Activated T-helper 9 cell treated with anti-CD3 and anti-CD28 coated beads, Interleukin-2, amount 50 U/mL, for 16 hours (primary cell): ENCODE measurements at regions not wholly inside any gene's neighbourhood (a gene's known extent, or its start where the extent isn't known, plus 50 kb on each side); places are given as distances from the start of the nearest gene placed in this dataset.

ENCODE experiments used
- DNase-seq: peaks from one replicate; pipeline ENCODE4 v3.0.0-alpha.2; 2020; ENCODE audit warnings: low read depth

DNA sequence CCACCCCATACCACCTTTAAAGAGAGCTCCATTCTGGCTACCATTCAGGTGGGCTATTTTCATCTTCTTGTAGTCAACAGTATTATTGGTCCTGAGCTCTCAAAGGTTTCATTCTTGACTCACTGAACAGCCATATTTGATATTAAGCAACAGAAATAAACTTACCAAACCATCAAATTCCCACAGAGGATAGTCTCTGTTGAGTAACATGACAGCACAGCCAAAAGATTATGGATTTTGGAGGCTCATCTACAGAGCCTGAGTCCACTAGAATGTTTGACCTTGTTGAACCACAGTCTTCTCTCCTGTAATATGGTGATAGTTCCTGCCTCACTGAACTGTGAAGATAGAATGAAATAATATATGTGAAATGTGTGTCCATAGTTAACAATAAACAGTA lies 276.3 kb upstream of the LDB2 start:
- DNase-seq = no peak

DNA sequence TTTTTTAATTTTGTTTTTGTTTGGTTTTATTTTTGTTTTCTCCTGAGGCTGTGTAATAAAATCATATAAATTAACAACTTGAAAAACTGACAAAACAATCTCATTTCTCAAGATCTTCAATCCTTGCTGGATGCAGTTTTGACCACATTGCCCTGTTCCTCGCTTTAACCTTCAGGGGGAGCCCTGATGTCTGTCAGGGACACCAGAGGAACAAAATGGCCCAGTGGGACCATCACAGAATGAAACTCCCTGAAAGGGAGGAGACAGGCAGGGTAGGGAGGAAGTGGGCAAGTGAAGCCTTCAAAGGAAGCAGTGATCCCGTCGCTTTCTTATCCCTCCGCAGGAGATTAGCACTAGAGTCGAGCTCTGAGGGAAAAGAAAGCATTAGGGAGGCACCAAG lies 274.9 kb upstream of the LDB2 start:
- no peak for DNase-seq

DNA sequence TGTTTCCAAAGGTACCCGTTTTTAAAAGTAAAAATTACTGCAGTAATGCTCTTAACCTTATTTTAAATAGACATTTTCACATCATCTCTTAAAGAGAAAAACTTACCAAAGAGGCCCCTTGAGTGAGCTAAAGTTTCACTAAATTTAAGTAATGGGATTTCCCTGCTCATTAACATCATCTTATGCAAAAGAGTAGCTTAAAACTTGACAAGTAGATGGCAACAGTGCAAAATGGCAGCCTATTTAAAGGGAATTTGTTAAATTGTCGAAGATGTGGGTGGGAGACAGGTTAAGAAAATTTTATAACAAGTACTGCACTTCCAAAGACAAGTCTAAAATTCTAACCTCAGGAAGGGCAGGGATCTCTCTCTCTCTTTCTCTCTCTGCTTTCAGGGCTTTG lies 271.7 kb upstream of the LDB2 start:
- DNase-seq = no peak

DNA sequence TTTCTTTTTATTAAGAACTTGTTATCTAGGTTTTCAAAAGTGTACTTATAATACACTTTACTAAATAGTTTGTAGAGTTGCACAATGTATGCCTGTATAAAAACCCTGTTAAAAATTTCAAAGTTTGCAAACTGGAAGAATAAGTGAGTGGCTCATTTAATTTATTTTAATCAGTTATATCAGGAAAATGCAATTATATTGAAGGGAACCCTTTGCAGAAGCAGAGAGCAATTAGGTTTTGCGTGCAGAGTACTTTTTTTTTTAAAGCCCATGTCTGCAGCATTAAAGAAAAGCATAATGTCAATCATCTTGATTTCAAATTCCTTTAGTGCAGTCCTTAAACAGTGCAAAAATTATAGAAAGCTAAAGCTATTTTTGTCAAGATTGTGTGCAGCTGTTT lies 271.3 kb upstream of the LDB2 start:
- no peak for DNase-seq

DNA sequence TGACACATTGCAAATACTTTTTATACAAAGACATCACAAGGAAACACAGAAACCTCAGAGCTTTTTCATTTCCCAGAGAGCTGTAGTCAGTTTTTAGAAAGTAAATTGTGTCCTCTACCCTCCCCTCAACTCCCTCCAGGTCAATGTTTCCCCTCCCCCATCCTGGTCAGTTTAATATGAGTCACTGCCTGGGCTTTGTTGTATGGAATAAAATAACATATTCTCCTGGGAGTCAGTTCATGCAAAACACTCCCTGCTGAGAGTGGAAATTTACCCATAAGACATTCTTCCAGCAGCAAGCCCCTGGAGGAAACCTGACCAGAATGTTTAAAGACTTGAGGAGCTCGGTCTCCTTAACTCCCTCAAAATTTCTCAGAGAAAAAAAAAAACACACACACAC lies 270.1 kb upstream of the LDB2 start:
- DNase-seq = no peak

DNA sequence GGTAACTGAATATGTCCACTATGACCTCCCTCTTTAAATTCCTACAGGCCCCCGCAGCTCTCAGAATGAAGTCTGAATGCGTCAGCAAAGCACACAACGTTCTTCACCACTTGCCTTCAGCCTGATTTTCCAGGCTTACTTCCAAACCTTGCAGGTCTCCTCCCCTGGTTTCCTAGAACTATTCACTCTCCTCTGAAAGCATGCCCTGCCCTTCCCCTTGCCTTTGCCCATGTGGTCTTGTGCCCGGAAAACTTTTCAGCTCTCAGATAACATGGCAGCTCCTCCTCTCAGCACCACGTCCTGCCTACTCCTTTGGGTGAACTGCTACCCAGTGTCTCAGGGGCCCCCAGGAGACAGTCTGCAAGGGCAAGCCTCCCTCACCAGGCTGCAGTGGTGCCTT lies 268.5 kb upstream of the LDB2 start:
- DNase-seq = no peak

DNA sequence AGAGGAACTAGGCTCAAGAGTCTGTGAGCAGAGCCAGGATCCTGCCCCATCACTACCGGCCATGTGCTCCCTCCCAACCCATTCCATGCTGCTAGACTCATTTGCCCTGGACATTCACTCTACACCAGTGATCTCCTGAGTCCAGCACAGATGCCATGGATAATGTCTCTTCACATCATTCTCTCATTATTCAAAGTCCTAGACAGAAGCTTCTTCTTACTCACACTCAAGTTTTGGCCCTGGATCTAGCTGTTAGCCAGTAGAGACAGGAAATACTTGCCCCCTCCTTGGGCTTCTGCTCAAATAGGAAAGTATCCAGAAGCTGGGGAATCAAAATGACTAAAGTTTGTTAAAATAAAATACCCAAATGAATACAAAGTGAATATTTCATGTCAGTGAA lies 266.8 kb upstream of the LDB2 start:
- DNase-seq = no peak

DNA sequence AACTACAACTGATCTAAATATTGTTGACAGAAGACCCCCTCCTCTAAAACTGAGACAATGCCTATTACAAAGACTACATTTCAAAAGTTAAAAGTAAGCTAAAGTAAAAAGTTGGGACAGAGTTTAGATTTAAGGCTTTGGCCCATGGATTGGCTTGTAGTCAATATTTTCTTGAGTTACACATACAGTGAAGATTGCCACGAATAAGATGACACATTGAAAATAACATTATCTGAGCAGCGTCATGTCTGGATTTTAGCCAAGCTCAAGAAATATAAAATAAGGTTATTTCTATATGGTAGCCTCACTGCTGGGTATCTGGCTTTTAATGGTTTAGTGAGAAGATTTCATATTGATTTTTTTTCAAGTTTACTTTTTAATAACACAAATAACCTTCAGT lies 266.2 kb upstream of the LDB2 start:
- DNase-seq = no peak

DNA sequence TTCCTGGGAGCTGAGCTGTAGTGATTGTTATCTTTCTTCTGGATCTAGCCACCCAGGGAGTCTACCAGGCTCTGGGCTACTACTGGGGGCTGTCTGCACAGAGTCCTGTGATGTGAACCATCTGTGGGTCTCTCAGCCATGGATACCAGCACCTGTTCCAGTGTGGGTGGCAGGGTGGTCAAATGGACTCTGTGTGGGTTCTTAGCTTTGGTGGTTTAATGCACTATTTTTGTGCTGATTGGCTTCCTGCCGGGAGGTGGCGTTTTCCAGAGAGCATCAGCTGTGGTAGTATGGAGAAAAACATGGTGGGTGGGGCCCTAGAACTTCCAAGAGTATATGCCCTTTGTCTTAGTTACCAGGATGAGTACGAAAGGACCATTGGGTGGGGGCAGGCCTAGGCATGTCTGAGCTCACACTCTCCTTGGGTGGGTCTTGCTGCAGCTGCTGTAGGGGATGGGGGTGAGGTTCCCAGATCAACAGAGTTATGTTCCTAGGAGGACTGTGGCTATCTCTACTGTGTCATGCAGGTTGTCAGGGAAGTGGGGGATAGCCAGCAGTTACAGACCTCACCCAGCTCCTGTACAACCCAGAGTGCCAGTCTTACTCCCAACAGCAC lies 264.8 kb upstream of the LDB2 start:
- no peak for DNase-seq

DNA sequence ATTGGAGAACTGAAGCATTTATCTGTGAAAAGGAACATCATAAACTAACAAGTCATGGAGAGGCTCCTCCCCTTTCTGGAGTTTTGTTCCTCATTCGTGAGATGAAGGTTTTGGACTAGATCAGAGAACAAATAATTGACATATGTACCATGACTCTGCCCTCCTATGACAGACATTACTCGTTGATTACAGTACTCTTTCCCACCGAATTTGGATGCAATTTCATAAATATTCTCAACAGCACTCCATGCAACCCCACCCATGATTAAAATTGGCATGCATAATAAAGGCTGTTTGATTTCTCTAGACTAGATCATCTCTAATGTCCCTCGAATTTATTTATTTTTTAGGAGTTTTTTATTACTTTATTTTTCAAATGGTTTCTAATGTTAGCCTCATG lies 258.9 kb upstream of the LDB2 start:
- no peak for DNase-seq

DNA sequence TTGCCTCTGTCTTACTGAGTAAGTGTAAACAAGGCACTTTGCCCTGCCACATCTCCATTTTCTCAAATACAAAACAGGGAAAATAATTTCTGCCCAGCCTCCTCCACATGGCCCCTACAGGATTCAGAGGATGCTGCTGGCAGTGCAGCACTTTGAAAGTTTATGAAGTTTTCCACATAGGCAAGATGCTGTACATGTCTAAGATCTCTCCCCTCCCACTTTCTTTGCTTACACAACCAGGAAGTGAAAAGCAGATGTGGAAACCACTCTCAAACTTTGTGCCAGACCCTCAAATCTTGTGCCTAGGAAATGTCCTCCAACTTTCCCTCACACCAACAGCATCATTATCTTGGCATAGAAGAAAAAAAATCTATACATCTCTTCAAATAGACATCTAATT lies 257.0 kb upstream of the LDB2 start:
- DNase-seq = no peak

DNA sequence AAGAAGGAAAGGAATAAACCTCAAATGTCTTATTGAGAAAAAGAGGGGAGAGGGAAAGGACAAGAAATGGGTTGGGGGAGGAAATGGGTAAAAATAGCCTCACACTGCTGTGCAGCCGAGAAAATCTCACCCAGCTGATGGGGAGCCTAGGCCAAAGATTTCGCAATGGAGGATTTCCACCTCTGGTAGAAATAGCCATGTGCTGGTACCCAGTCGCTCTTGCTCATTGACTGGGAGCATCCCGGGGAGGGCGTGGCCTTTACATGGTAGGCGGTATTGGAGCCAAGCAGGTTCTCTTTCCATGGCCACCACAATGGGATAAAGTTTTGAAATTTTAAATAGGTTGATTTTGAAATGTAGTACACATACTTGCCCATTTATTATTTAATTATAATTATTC lies 255.1 kb upstream of the LDB2 start:
- no peak for DNase-seq

DNA sequence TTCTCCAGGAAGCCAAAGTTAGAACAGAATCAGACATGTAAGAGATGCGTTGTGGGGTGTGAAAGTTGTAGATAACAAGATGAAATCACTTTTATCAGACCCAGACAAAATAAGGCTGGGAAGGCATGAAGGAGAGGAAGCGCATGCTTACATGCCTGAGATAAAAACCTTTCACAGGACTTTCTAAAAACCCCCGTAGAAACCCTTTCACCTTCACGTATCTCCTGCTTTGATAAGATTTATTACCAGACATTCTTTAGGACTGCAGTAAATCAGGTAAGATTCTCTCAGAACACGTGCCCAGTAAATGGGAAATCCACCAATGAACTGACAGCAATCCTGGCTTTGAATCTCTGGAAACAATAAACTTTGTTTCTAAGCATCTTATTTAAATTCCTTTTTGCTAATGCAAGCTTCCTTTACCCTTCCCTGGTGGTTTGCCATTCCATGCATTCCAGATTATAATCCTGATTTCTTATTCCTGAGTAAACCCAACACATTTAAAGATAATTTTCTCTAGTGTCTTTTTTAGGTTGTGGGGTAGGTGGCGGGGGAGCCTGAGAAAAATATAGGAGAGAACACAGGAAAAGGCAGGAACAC lies 254.6 kb upstream of the LDB2 start:
- DNase-seq = no peak

DNA sequence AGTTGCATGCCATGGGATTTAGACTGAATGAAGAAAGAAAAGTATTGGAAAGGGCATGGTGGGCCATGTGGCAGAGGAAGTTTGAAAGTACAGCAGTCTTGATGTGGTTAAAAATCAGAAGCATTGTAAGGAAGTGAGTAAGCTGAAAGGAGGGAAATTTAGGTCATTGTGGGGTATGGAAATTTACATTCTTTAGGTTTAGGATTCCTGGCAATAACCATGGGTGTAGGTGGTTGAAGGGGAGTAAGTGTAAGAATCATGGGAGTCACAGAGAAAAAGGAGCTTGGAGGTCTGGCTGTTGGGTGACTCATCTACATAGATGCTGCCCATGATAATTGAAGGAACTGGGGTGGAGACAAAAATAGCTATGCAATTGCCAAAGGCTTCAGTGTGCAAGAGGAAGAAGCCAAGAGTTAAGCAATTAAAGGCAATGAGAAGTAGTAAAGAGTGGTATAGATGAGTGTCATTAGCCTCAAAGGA lies 243.8 kb upstream of the LDB2 start:
- no peak for DNase-seq

DNA sequence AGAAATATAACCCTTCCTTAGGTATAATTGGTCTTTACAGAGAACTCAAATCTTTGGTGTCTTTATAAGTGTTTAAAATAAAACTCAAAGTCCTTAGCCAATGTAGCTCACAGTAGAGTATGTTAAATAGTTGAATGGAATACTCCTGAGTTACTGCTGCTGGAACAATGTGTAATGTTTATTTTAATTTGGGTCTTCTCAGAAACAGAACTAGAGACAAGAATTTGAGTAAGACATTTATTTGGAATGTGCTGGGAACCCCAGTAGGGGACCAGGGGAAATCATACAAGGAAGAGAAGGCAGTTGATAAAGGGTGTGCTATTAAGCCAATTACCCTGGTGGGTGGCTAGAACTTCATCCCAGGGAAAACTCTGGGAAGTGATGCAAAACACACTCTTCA lies 240.4 kb upstream of the LDB2 start:
- DNase-seq = no peak

DNA sequence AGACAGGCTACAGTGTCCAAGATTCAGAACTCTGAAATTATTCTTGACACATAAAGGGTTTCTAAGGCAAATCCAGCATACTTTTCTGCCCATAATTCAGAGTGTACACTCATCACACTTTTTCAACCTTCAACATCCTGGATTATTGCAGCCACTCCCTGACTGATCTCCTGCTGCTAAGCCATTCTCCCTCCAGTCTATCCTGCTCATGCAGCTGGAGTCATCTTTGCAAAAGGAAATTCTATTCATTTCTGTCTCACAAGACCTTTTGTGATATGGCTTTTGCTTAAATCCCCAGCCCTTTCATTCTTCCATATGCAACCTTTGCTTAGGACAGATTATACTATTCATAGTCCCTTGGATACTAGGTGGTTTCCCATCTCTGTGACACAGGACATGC lies 236.1 kb upstream of the LDB2 start:
- no peak for DNase-seq

DNA sequence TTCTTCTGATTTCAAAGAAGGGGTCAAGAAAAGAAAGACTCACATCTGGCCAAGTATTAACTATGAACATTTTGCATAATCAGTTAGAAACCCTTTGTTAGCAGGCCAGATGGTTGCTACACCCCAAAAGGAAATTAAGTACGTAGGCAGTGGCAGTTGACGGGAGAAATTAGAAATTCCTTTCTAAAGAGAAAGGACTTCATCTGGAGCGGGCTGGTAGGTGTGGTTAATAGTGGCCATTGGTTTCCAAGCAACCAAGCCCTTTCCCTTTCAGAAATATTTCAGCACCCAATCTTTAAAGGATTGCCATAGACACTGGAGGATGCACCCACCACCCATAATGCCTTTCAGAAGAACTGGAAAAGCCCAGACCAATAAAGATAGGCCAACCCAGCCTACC lies 235.7 kb upstream of the LDB2 start:
- no peak for DNase-seq

DNA sequence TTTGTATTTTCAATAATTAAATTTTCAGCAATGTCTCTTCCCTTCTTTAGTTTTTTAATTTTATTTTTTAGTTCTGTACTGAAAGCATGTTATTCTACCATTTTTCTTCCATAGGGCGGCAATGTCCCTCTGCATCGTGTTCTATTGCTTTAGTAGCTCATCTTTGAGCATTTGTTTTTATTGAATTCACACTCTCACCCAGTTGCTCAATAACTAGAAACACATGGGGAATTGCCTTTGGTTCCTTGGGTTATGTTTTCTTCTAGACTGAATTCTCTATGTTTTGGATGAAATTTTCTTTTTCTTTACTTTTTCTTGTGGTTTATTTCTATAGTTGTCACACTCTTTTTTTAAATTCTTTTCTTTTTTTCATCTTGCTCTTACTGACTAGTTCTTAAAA lies 233.8 kb upstream of the LDB2 start:
- no peak for DNase-seq

DNA sequence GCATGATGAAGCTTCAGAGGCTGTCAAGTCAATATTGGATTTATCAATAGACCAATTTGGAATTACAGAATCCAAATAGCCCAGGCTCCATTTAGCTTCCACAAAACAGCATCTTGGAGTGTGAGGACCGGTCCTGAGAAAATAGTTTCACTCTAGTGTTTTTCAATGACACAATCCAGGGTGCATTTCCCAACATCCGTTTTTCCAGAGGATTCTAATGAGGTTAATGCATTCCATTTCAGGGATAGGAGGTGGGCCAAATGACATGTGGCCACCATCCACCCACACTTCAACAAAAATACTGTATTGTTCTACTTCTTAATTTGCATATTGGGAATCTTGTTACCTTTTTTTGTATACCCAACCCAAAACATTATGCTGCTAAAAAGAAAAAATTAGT lies 229.8 kb upstream of the LDB2 start:
- no peak for DNase-seq

DNA sequence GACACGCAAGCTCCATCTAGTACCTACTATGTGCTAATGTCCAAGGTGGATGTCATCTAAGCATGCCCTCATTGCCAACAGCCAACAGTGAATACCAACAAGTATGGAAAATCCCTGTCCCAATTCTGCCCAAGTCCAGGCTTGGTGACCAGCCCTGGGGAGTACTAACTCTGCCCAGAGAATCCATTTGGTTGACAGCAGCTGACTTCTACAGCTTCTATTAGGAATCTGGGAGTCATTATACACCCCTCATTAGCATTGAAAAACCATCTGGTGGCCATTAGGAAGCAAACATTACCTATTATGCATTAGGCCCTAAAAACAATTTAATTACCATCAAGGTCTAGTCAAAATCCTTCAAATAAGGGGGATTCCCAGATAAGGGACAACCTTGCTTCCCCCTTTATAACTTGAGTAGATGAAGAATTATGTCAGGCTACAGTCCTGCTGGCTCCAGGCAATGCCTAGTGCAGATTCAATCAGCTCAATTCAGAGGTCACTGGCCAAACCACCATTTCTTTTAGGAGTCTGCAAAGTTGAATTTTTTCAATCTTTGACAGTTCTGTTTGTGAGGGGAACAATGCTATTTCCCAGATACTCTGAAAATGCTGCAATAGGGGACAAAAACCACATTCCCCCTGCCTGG lies 228.0 kb upstream of the LDB2 start:
- no peak for DNase-seq

DNA sequence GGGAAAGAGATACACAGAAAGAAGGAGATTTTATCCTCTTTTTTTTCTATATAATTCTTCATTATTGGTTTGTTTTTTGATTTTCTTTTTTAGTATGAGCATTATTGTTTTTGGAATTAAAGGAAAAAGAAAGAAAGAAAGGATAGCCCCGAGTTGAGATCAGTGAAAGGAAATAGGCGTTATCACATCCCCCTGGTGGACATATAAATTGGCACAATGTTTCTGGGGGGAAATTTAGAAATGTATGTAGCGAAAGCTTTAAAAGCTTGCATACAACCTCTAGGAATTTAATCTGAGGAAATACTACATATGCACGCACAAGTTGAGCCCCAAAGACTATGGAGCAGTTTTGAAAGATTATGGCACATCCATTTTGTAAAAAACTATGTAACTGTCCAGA lies 226.3 kb upstream of the LDB2 start:
- DNase-seq = no peak

DNA sequence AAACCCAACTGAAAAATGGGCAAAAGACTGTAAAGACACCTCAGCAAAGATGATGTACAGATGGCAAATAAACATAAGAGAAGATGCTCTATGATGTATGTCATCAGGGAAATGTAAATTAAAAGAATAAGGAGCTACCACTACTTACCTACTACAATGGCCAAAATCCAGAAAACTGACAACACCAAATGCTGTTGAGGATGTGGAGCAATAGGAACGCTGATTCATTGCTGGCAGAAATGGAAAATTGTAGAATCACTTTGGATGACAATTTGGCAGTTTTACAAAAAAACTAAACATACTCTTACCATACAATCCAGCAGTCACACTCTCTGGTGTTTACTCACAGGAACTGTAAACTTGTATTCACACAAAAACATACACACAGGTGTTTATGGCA lies 222.3 kb upstream of the LDB2 start:
- no peak for DNase-seq

DNA sequence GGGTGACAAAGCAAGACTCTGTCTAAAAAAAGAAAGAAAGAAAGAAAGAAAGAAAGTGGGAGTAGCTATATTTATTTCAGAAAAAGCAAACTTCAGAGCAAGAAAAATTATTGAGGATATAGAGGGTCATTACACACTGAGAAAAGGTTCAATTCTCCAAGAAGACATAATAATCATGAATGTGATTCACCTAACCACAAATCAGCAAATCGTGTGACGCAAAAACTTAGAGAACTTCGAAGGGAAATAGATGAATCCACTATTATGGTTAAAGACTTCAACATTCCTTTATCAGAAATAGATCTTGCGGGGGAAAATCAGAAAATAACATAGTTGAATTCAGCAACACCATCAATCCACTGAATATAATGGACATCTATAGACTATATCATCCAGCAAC lies 219.3 kb upstream of the LDB2 start:
- DNase-seq = no peak

DNA sequence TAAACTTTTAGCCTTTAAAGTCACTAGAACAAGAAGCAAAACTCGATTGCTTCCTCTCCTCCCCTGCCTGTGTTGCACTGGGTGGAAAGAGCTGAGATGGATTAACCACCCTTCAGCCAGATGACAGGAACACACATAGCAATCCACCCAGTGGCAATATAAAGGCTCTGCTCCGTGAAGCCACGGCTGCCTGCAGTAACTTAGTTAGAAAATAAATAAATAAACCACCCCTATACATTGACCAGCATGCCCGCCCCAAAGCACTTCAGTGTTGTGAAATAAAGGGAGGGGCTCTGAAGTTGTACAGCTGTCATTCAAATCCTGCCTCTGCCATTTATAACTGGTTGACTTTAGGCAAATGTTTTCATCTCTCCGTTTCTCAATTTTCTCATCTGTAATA lies 217.1 kb upstream of the LDB2 start:
- DNase-seq = no peak
